Adipocyte (in vitro differentiated cells): ENCODE measurements at regions not wholly inside any gene's neighbourhood (a gene's known extent, or its start where the extent isn't known, plus 50 kb on each side); places are given as distances from the start of the nearest gene placed in this dataset.

Source experiments
- DNase-seq: peaks from one replicate; pipeline ENCODE4 v3.0.0-alpha.2; 2015; ENCODE audit warnings: low read depth
- H3K27me3 ChIP-seq: replicated peaks from 2 replicates; pipeline ENCODE4 v1.7.0; 2013; ENCODE audit warnings: mild to moderate bottlenecking, low read length, moderate library complexity; ENCODE audit not compliant: control insufficient read depth, insufficient read depth
- H3K36me3 ChIP-seq: 2 replicates; pipeline ENCODE4 v1.7.0; 2013; ENCODE audit warnings: low read length, mild to moderate bottlenecking, moderate library complexity; ENCODE audit not compliant: control insufficient read depth, insufficient read depth, severe bottlenecking
- H3K4me1 ChIP-seq: 2 replicates; pipeline ENCODE4 v1.7.0; 2013; ENCODE audit warnings: mild to moderate bottlenecking, low read length, moderate library complexity; ENCODE audit not compliant: control insufficient read depth, insufficient read depth
- H3K4me3 ChIP-seq: 2 replicates; pipeline ENCODE4 v1.7.0; 2013; ENCODE audit warnings: mild to moderate bottlenecking, low read length, moderate library complexity
- H3K9ac ChIP-seq: 2 replicates; pipeline ENCODE4 v1.7.0; 2013; ENCODE audit warnings: mild to moderate bottlenecking, low read length, moderate library complexity
- H3K9me3 ChIP-seq: 2 replicates; pipeline ENCODE4 v1.7.0; 2013; ENCODE audit warnings: mild to moderate bottlenecking, low read length, moderate library complexity; ENCODE audit not compliant: control insufficient read depth

- H3K9ac ChIP-seq = no peak overlapping the region
- no peaks in the 10 kb centered on the region for H3K36me3 ChIP-seq
- H3K9me3 ChIP-seq = no peaks in the 10 kb centered on the region
- H3K27me3 ChIP-seq = no peaks in the 10 kb centered on the region
- no peak overlapping the region for H3K4me3 ChIP-seq
- no peaks in the 10 kb centered on the region for H3K4me1 ChIP-seq
- DNase-seq = no peak
Observed at GRCh38 chr5:125630237-125630636, 793.0 kb upstream of the GRAMD2B start.

- Histone ChIP-seq H3K36me3 (no peaks in the 10 kb centered on the region), H3K4me3 (no peak overlapping the region), H3K9me3 (no peaks in the 10 kb centered on the region), H3K9ac (no peak overlapping the region), H3K27me3 (no peaks in the 10 kb centered on the region), H3K4me1 (no peaks in the 10 kb centered on the region)
- no peak for DNase-seq
Observed at GRCh38 chr5:125633523-125633922, 789.7 kb upstream of the GRAMD2B start.

GRCh38 chr5:125634216-125634835 is 788.9 kb upstream of the GRAMD2B start:
- Histone ChIP-seq H3K27me3 (no peaks in the 10 kb centered on the region), H3K9ac (no peak overlapping the region), H3K9me3 (no peaks in the 10 kb centered on the region), H3K36me3 (no peaks in the 10 kb centered on the region), H3K4me3 (no peak overlapping the region), H3K4me1 (no peaks in the 10 kb centered on the region)
- DNase-seq = no peak

- Histone ChIP-seq H3K27me3 (no peaks in the 10 kb centered on the region), H3K9me3 (peaks cover 27% of the 10 kb centered on the region), H3K9ac (no peak overlapping the region), H3K4me1 (no peaks in the 10 kb centered on the region), H3K36me3 (no peaks in the 10 kb centered on the region), H3K4me3 (no peak overlapping the region)
- no peak for DNase-seq
Observed at GRCh38 chr5:125639858-125640257, 783.4 kb upstream of the GRAMD2B start.

- Histone ChIP-seq H3K27me3 (no peaks in the 10 kb centered on the region), H3K4me3 (no peak overlapping the region), H3K36me3 (no peaks in the 10 kb centered on the region), H3K4me1 (no peaks in the 10 kb centered on the region), H3K9me3 (peaks cover under 1% of the 10 kb centered on the region), H3K9ac (no peak overlapping the region)
- no peak for DNase-seq
Observed at GRCh38 chr5:125652761-125653160, 770.4 kb upstream of the GRAMD2B start.

GRCh38 chr5:125654392-125654791 is 768.8 kb upstream of the GRAMD2B start:
- H3K4me3 ChIP-seq = no peak overlapping the region
- no peaks in the 10 kb centered on the region for H3K9me3 ChIP-seq
- H3K36me3 ChIP-seq = no peaks in the 10 kb centered on the region
- H3K27me3 ChIP-seq = no peaks in the 10 kb centered on the region
- no peak for DNase-seq
- H3K9ac ChIP-seq = no peak overlapping the region
- H3K4me1 ChIP-seq = peaks cover 8% of the 10 kb centered on the region

GRCh38 chr5:125655156-125655555 is 768.1 kb upstream of the GRAMD2B start:
- DNase-seq = no peak
- H3K27me3 ChIP-seq = no peaks in the 10 kb centered on the region
- no peak overlapping the region for H3K9ac ChIP-seq
- no peaks in the 10 kb centered on the region for H3K36me3 ChIP-seq
- H3K4me3 ChIP-seq = no peak overlapping the region
- no peaks in the 10 kb centered on the region for H3K9me3 ChIP-seq
- peaks cover 15% of the 10 kb centered on the region for H3K4me1 ChIP-seq

GRCh38 chr5:125657936-125658335 is 765.3 kb upstream of the GRAMD2B start:
- no peak overlapping the region for H3K4me3 ChIP-seq
- H3K36me3 ChIP-seq = no peaks in the 10 kb centered on the region
- no peak overlapping the region for H3K9ac ChIP-seq
- H3K27me3 ChIP-seq = no peaks in the 10 kb centered on the region
- no peak for DNase-seq
- H3K9me3 ChIP-seq = no peaks in the 10 kb centered on the region
- H3K4me1 ChIP-seq = peaks cover 20% of the 10 kb centered on the region

GRCh38 chr5:125659316-125660023 is 763.7 kb upstream of the GRAMD2B start:
- Histone ChIP-seq H3K4me3 (no peak overlapping the region), H3K4me1 (peaks cover 20% of the 10 kb centered on the region), H3K36me3 (no peaks in the 10 kb centered on the region), H3K9me3 (no peaks in the 10 kb centered on the region), H3K9ac (no peak overlapping the region), H3K27me3 (no peaks in the 10 kb centered on the region)
- peak; percentile 69 for DNase-seq

GRCh38 chr5:125660231-125660895 is 762.8 kb upstream of the GRAMD2B start:
- no peaks in the 10 kb centered on the region for H3K27me3 ChIP-seq
- DNase-seq = peak; percentile 25
- no peaks in the 10 kb centered on the region for H3K9me3 ChIP-seq
- H3K4me1 ChIP-seq = peaks cover 20% of the 10 kb centered on the region
- no peak overlapping the region for H3K9ac ChIP-seq
- no peak overlapping the region for H3K4me3 ChIP-seq
- no peaks in the 10 kb centered on the region for H3K36me3 ChIP-seq

GRCh38 chr5:125661584-125661983 is 761.6 kb upstream of the GRAMD2B start:
- no peak for DNase-seq
- no peak overlapping the region for H3K4me3 ChIP-seq
- no peak overlapping the region for H3K9ac ChIP-seq
- no peaks in the 10 kb centered on the region for H3K9me3 ChIP-seq
- peaks cover 20% of the 10 kb centered on the region for H3K4me1 ChIP-seq
- no peaks in the 10 kb centered on the region for H3K36me3 ChIP-seq
- H3K27me3 ChIP-seq = no peaks in the 10 kb centered on the region
